IMR-90 (cell line): ENCODE measurements at regions not wholly inside any gene's neighbourhood (a gene's known extent, or its start where the extent isn't known, plus 50 kb on each side); places are given as distances from the start of the nearest gene placed in this dataset.
A peak's percentile ranks its signal among the peaks of the same experiment; 100 is the strongest.

Experiments
- ATAC-seq: fragments of 200-7000 bp; cut with Tn5 transposase; 2 replicates; pipeline ENCODE4 v1.9.1; 2020; ENCODE audit warnings: low read depth, mild to moderate bottlenecking, moderate library complexity
- BruUV-seq: library from RNA; stranded (reverse); fragments of 400-500 nt; replicated peaks from 2 replicates; lab custom pipeline; 2021; lab: Mats Ljungman, UMichigan
- CTCF ChIA-PET: fragments of 300-600 bp; formaldehyde crosslinking; extraction: SDS; loops from one replicate; lab custom pipeline; 2021; ENCODE audit warnings: antibody characterized with exemption; lab: Yijun Ruan, JAX
- POLR2A ChIA-PET: fragments of 300-600 bp; sonication (Branson Sonifier 250); formaldehyde crosslinking; loops from one replicate; lab custom pipeline; 2022; ENCODE audit warnings: antibody characterized with exemption; ENCODE audit not compliant: unreplicated experiment; lab: Charles Lee
- DNase-seq: peaks from one replicate; pipeline ENCODE4 v3.0.0; 2013
- H2AFZ ChIP-seq: replicated peaks from 2 replicates; pipeline ENCODE3; 2013; ENCODE audit warnings: low read length, mild to moderate bottlenecking; ENCODE audit not compliant: poor library complexity
- H2AK5ac ChIP-seq: 2 replicates; pipeline ENCODE4 v1.6.1; 2013; ENCODE audit warnings: low read depth, low read length, inconsistent platforms
- H2AK9ac ChIP-seq: replicated peaks from 2 replicates; pipeline ENCODE3; 2013; ENCODE audit warnings: mild to moderate bottlenecking, low read depth, low read length, moderate library complexity; ENCODE audit not compliant: poor library complexity
- H2BK120ac ChIP-seq: 2 replicates; pipeline ENCODE4 v1.6.1; 2013; ENCODE audit warnings: low read depth, low read length, inconsistent platforms
- H2BK15ac ChIP-seq: 3 replicates; pipeline ENCODE4 v1.6.1; 2013; ENCODE audit warnings: low read depth, low read length, inconsistent platforms
- H2BK20ac ChIP-seq: 2 replicates; pipeline ENCODE4 v1.6.1; 2013; ENCODE audit warnings: low read depth, mild to moderate bottlenecking, inconsistent platforms, low read length, moderate library complexity
- H2BK5ac ChIP-seq: 2 replicates; pipeline ENCODE4 v1.6.1; 2013; ENCODE audit warnings: mild to moderate bottlenecking, low read depth, low read length, inconsistent platforms; ENCODE audit not compliant: poor library complexity, severe bottlenecking
- H3K14ac ChIP-seq: replicated peaks from 2 replicates; pipeline ENCODE4 v1.6.1; 2013; ENCODE audit warnings: low read depth, low read length, inconsistent platforms
- H3K18ac ChIP-seq: 2 replicates; pipeline ENCODE4 v1.6.1; 2013; ENCODE audit warnings: low read depth, low read length, control low read depth
- H3K23ac ChIP-seq: 2 replicates; pipeline ENCODE4 v1.6.1; 2013; ENCODE audit warnings: low read depth, low read length, inconsistent platforms
- H3K27ac ChIP-seq: 2 replicates; pipeline ENCODE4 v1.5.1; 2013; ENCODE audit warnings: mild to moderate bottlenecking, control low read depth, low read length; ENCODE audit not compliant: insufficient read depth
- H3K27me3 ChIP-seq: 2 replicates; pipeline ENCODE4 v1.6.1; 2013; ENCODE audit warnings: low read length; ENCODE audit not compliant: control insufficient read depth, insufficient read depth
- H3K36me3 ChIP-seq: 2 replicates; pipeline ENCODE4 v1.6.1; 2013; ENCODE audit warnings: low read length, mixed read lengths; ENCODE audit not compliant: control insufficient read depth, insufficient read depth
- H3K4ac ChIP-seq: 2 replicates; pipeline ENCODE4 v1.6.1; 2013; ENCODE audit warnings: low read depth, low read length, inconsistent platforms
- H3K4me1 ChIP-seq: 2 replicates; pipeline ENCODE4 v1.6.1; 2013; ENCODE audit warnings: low read length, mixed read lengths; ENCODE audit not compliant: control insufficient read depth, insufficient read depth
- H3K4me2 ChIP-seq: 2 replicates; pipeline ENCODE4 v1.6.1; 2013; ENCODE audit warnings: low read depth, mild to moderate bottlenecking, control low read depth, low read length, moderate library complexity
- H3K4me3 ChIP-seq: 2 replicates; pipeline ENCODE4 v1.5.1; 2013; ENCODE audit warnings: low read depth, mild to moderate bottlenecking, control low read depth, low read length, moderate library complexity; ENCODE audit not compliant: insufficient read depth
- H3K56ac ChIP-seq: 2 replicates; pipeline ENCODE4 v1.6.1; 2013; ENCODE audit warnings: low read length, inconsistent platforms; ENCODE audit not compliant: insufficient read depth; ENCODE audit errors: extremely low read depth
- H3K79me1 ChIP-seq, 2 experiments: 2 replicates each; pipeline ENCODE4 v1.6.1; 2013; ENCODE audit warnings: low read length in 2 of 2, inconsistent platforms in 1 of 2, low read depth in 1 of 2
- H3K9ac ChIP-seq: 2 replicates; pipeline ENCODE4 v1.6.1; 2013; ENCODE audit warnings: low read depth, low read length, control low read depth
- H3K9me1 ChIP-seq: 2 replicates; pipeline ENCODE4 v1.6.1; 2013; ENCODE audit warnings: low read length, inconsistent platforms; ENCODE audit not compliant: insufficient read depth
- H3K9me3 ChIP-seq: 2 replicates; pipeline ENCODE4 v1.6.1; 2013; ENCODE audit warnings: low read length; ENCODE audit not compliant: control insufficient read depth, insufficient read depth
- H4K20me1 ChIP-seq: 2 replicates; pipeline ENCODE4 v1.6.1; 2013; ENCODE audit warnings: low read length, inconsistent platforms; ENCODE audit not compliant: insufficient read depth
- H4K5ac ChIP-seq: 2 replicates; pipeline ENCODE4 v1.6.1; 2013; ENCODE audit warnings: mild to moderate bottlenecking, low read depth, low read length, control low read depth
- H4K8ac ChIP-seq, 2 experiments: 2 replicates each; pipeline ENCODE4 v1.6.1; 2013; ENCODE audit warnings: low read depth in 2 of 2, low read length in 2 of 2, control low read depth in 1 of 2, inconsistent platforms in 1 of 2
- H4K91ac ChIP-seq: 2 replicates; pipeline ENCODE4 v1.6.1; 2013; ENCODE audit warnings: low read depth, low read length, inconsistent platforms; ENCODE audit not compliant: insufficient read depth
- BHLHE40 ChIP-seq: fragments of 150-350 bp; IDR thresholded peaks from 2 replicates; pipeline ENCODE4 v1.6.1; 2016; ENCODE audit warnings: mild to moderate bottlenecking, low read depth, low read length
- CEBPB ChIP-seq: IDR thresholded peaks from 2 replicates; pipeline ENCODE4 v1.6.1; 2012; ENCODE audit warnings: low read depth, low read length, improper control_type of control experiment
- CHD1 ChIP-seq: IDR thresholded peaks from 2 replicates; pipeline ENCODE4 v1.6.1; 2012; ENCODE audit warnings: low read depth, low read length, improper control_type of control experiment
- CTCF ChIP-seq: conservative IDR thresholded peaks from 2 replicates; pipeline ENCODE4 v1.5.1; 2012; ENCODE audit warnings: mild to moderate bottlenecking, low read depth, low read length, improper control_type of control experiment
- ELK1 ChIP-seq: fragments of 150-350 bp; IDR thresholded peaks from 2 replicates; pipeline ENCODE4 v1.6.1; 2016; ENCODE audit warnings: low read depth, mild to moderate bottlenecking, low read length, moderate library complexity, borderline replicate concordance
- FOS ChIP-seq: fragments of 150-350 bp; IDR thresholded peaks from 2 replicates; pipeline ENCODE4 v1.6.1; 2016; ENCODE audit warnings: low read depth, low read length
- MAFK ChIP-seq: IDR thresholded peaks from 2 replicates; pipeline ENCODE4 v1.6.1; 2012; ENCODE audit warnings: low read depth, low read length, improper control_type of control experiment
- MAZ ChIP-seq: IDR thresholded peaks from 2 replicates; pipeline ENCODE4 v1.6.1; 2012; ENCODE audit warnings: low read depth, mild to moderate bottlenecking, low read length, improper control_type of control experiment, moderate library complexity, borderline replicate concordance
- MXI1 ChIP-seq: IDR thresholded peaks from 2 replicates; pipeline ENCODE4 v1.6.1; 2012; ENCODE audit warnings: low read depth, mild to moderate bottlenecking, low read length, moderate library complexity, borderline replicate concordance
- NFE2L2 ChIP-seq: fragments of 150-350 bp; IDR thresholded peaks from 2 replicates; pipeline ENCODE4 v1.6.1; 2016; ENCODE audit warnings: low read depth, mild to moderate bottlenecking, low read length
- POLR2A ChIP-seq: IDR thresholded peaks from 2 replicates; pipeline ENCODE4 v1.6.1; 2012; ENCODE audit warnings: mild to moderate bottlenecking, low read depth, low read length
- RAD21 ChIP-seq: IDR thresholded peaks from 2 replicates; pipeline ENCODE4 v1.6.1; 2012; ENCODE audit warnings: low read length, improper control_type of control experiment
- RCOR1 ChIP-seq: IDR thresholded peaks from 2 replicates; pipeline ENCODE4 v1.6.1; 2012; ENCODE audit warnings: mild to moderate bottlenecking, low read length, improper control_type of control experiment; ENCODE audit not compliant: insufficient replicate concordance
- RFX5 ChIP-seq: IDR thresholded peaks from 2 replicates; pipeline ENCODE4 v1.8.0; 2012; ENCODE audit warnings: low read depth, mild to moderate bottlenecking, low read length, moderate library complexity
- SMC3 ChIP-seq: fragments of 150-350 bp; IDR thresholded peaks from 2 replicates; pipeline ENCODE4 v1.6.1; 2016; ENCODE audit warnings: low read depth, mild to moderate bottlenecking, antibody characterized with exemption, low read length, moderate library complexity
- USF2 ChIP-seq: fragments of 150-350 bp; IDR thresholded peaks from 2 replicates; pipeline ENCODE4 v1.6.1; 2017; ENCODE audit warnings: mild to moderate bottlenecking, antibody characterized with exemption, low read length, low read depth
- WGBS, 2 experiments: methylation state at CpG; one replicate each; pipeline versions ENCODE4 v1.1.5 to v1.1.7; 2013; ENCODE audit warnings: missing lambda C conversion rate in 2 of 2; ENCODE audit not compliant: insufficient read length in 1 of 2; ENCODE audit errors: extremely low coverage in 2 of 2; 5-methylcytosine and 5-hydroxymethylcytosine counted together
- dilution Hi-C: fragments of 300-500 bp; cut with HindIII; formaldehyde crosslinking; loops from one replicate; pipeline ENCODE4 v1.14.3; 2018; ENCODE audit warnings: low sequenced_read_pairs; ENCODE audit not compliant: unreplicated experiment
- in situ Hi-C: fragments of 300-500 bp; cut with MboI; formaldehyde crosslinking; loops from 3 replicates; pipeline ENCODE4 v1.14.3; 2019; ENCODE audit warnings: low sequenced_read_pairs, inconsistent platforms, mixed read lengths
- intact Hi-C: fragments of 100-400 bp; cut with micrococcal nuclease; formaldehyde crosslinking; loops from 2 replicates; pipeline ENCODE4 v1.10.0; 2022

- 0 out of 2 replicates have a peak, but pooled peaks cover 3% of the 10 kb centered on the region for H3K9me3 ChIP-seq
- peak overlapping the region; percentile 80 to 87; a peak in 3 of 4 replicates for H4K8ac ChIP-seq
- H3K18ac ChIP-seq: peak overlapping the region; percentile 38
- peaks cover 14% of the 10 kb centered on the region for H3K4me1 ChIP-seq
- no peak for DNase-seq
- H2BK15ac ChIP-seq: peak overlapping the region; percentile 98; the same call in 2 of the 3 replicates
- peak overlapping the region; percentile 57; the same call in 1 of the 2 replicates for H3K23ac ChIP-seq
- ATAC-seq: no peak
- ChIA-PET POLR2A (interaction anchor here (0.6 kb wide), 2 partner anchors 259 to 606 kb away, joined by 3 read pairs; no protein-coding TSS in a partner anchor), CTCF (no interaction called here)
- H3K56ac ChIP-seq: peak overlapping the region; percentile 70; the same call in 1 of the 2 replicates
- H3K4me2 ChIP-seq: no peak overlapping the region
- WGBS, 2 experiments: no CpG with 5 or more reads among the region's 4 CpGs
- peak overlapping the region; percentile 91 for H2BK20ac ChIP-seq
- H3K9me1 ChIP-seq: peaks cover 10% of the 10 kb centered on the region; the same call in 1 of the 2 replicates
- TF ChIP-seq POLR2A (no peak), MXI1 (no peak), USF2 (no peak), FOS (no peak), SMC3 (no peak), CHD1 (no peak), CTCF (no peak), RAD21 (no peak), NFE2L2 (no peak), MAFK (no peak), CEBPB (no peak), RCOR1 (no peak), RFX5 (no peak), ELK1 (no peak), BHLHE40 (no peak), MAZ (no peak)
- dilution Hi-C loops: no loop called here
- no peak overlapping the region for H2BK5ac ChIP-seq
- peak overlapping the region; percentile 57; the same call in 1 of the 2 replicates for H3K27ac ChIP-seq
- peak overlapping the region; percentile 70 for H2AK5ac ChIP-seq
- H3K36me3 ChIP-seq: no peaks in the 10 kb centered on the region
- peak overlapping the region; percentile 13 for H2AK9ac ChIP-seq
- intact Hi-C loops: loop anchor here (10.0 kb wide), 1 partner anchor 223 kb away; no protein-coding TSS in a partner anchor
- in situ Hi-C loops: no loop called here
- no peak overlapping the region for H3K9ac ChIP-seq
- H3K4ac ChIP-seq: peak overlapping the region; percentile 97
- peak overlapping the region; percentile 76 for H2AFZ ChIP-seq
- no peaks in the 10 kb centered on the region for H3K27me3 ChIP-seq
- peak overlapping the region; percentile 91 for H2BK120ac ChIP-seq
- peak overlapping the region; percentile 44; the same call in 1 of the 2 replicates for H4K5ac ChIP-seq
- H4K20me1 ChIP-seq: no peaks in the 10 kb centered on the region
- peak overlapping the region; percentile 50 for H3K14ac ChIP-seq
- no peaks in the 10 kb centered on the region for H3K79me1 ChIP-seq
- peak overlapping the region; percentile 94 for H4K91ac ChIP-seq
- no peak overlapping the region for H3K4me3 ChIP-seq
- BruUV-seq: no TSS peak
Measured at GRCh38 chr2:220002251-220002650, 374.8 kb downstream of the SLC4A3 start.
